Thymus (tissue), 11 donors: ENCODE measurements at regions not wholly inside any gene's neighbourhood (a gene's known extent, or its start where the extent isn't known, plus 50 kb on each side); places are given as distances from the start of the nearest gene placed in this dataset.

Source experiments
- DNase-seq, 9 donors: peaks; one replicate each; pipeline ENCODE4 v3.0.0-alpha.2; 2013; ENCODE audit warnings: low spot score in 9 of 9, low read depth in 6 of 9, missing footprints in 1 of 9
- H3K27ac ChIP-seq, 2 donors: one replicate each; pipeline ENCODE4 v1.5.1; 2013; ENCODE audit warnings: control low read depth in 1 of 2, low read depth in 1 of 2, low read length in 1 of 2, mild to moderate bottlenecking in 1 of 2, moderate library complexity in 1 of 2
- H3K27me3 ChIP-seq, 2 donors: one replicate each; pipeline ENCODE4 v1.5.1; 2013; ENCODE audit warnings: low read length in 1 of 2; ENCODE audit not compliant: control insufficient read depth in 2 of 2, insufficient read depth in 1 of 2
- H3K36me3 ChIP-seq, 2 donors: one replicate each; pipeline ENCODE4 v1.5.1; 2013; ENCODE audit warnings: low read length in 1 of 2, mild to moderate bottlenecking in 1 of 2, moderate library complexity in 1 of 2; ENCODE audit not compliant: control insufficient read depth in 2 of 2, insufficient read depth in 2 of 2
- H3K4me1 ChIP-seq, 2 donors: one replicate each; pipeline ENCODE4 v1.5.1; 2013; ENCODE audit warnings: low read length in 2 of 2; ENCODE audit not compliant: control insufficient read depth in 2 of 2, insufficient read depth in 2 of 2
- H3K4me3 ChIP-seq, 2 donors: one replicate each; pipeline ENCODE4 v1.5.1; 2013; ENCODE audit warnings: low read length in 2 of 2, control low read depth in 1 of 2, mild to moderate bottlenecking in 1 of 2
- H3K9me3 ChIP-seq, 2 donors: one replicate each; pipeline ENCODE4 v1.5.1; 2013; ENCODE audit warnings: low read length in 1 of 2, mild to moderate bottlenecking in 1 of 2; ENCODE audit not compliant: control insufficient read depth in 2 of 2, insufficient read depth in 1 of 2
- WGBS: extraction: QIAGEN DNeasy Blood & Tissue Kit; methylation state at CpG from one replicate; pipeline ENCODE4 v1.1.7; 2013; 5-methylcytosine and 5-hydroxymethylcytosine counted together
- donor health status: healthy.

DNA sequence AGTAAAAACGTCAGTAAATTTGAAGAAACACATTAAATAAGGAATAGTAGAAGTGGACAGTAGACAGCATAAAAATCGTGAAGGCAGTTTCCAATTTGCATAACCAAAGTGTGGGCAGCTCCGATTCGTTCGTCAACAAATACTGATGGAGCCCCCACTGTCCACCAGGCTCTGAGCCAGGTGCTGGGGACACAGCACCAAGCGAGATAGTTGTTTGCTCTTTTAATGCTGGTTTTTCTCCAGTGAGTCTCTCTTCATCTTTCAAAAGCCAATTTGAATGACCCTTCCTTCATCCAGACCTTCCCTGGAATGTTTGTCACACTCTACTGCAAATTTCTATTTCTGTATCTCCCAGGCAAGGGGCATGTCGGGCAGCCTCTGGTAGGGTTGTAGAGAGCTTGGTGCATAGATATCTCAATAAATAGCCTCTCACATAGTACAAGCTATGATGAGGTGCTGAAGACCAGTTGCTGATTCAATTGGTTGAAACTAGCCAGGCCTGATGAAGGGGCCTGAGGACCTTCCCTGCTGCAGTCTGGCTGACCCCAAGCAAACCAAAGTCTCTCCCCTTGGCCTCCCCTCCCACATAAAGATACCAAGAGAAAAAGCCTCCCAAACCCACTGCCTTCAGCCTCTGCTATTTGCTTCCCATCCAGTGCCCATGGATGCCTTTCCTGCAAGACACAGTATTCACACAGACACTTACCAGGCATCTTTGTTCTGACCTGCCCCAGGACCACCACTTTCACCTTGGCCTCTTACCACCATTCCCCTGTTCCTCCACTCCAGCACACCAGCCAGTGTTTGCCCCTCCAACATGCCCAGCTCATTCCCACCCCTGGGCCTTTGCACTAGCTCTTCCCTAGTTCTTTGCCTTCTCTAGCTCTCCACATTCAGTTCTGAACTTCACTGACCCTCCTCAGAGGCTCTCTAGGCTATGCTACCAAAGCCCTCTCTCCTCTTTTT lies 125.2 kb downstream of the CEBPB start:
- H3K4me1 ChIP-seq = peaks cover 0 to 5% of the 10 kb centered on the region in 2 donors
- H3K9me3 ChIP-seq = no peaks in the 10 kb centered on the region
- 94% methylated on average over 7 of the region's 7 CpGs for WGBS
- no peak overlapping the region for H3K4me3 ChIP-seq
- no peaks in the 10 kb centered on the region for H3K27me3 ChIP-seq
- no peaks in the 10 kb centered on the region for H3K36me3 ChIP-seq
- H3K27ac ChIP-seq = no peak overlapping the region
- no peak for DNase-seq

DNA sequence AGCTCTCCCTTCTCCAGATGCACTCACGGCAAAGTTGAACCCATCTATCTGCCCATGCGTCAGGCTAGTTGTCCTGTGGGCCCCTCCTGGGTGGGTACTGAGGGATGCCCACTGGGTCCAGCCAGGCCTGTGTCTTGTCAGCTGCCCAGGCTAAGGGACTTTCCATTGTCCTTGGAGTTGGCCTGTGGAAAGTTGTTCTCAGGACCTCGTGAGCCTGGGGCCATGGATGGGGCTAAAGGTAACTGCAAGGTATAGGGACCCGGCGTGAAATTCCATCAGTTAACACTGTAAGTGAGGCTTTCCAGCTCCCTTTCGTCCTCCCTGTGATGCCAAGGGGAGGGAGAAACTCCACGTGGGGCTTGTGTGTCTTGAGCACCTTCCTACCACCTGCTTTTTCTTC lies 126.5 kb downstream of the CEBPB start:
- Histone ChIP-seq H3K4me3 (no peak overlapping the region), H3K27me3 (no peaks in the 10 kb centered on the region), H3K36me3 (no peaks in the 10 kb centered on the region), H3K4me1 (peaks cover 0 to 7% of the 10 kb centered on the region in 2 donors), H3K27ac (no peak overlapping the region), H3K9me3 (no peaks in the 10 kb centered on the region)
- 92% methylated on average over 7 of the region's 7 CpGs for WGBS
- DNase-seq = no peak

- Histone ChIP-seq H3K27ac (no peak overlapping the region), H3K4me3 (no peak overlapping the region), H3K9me3 (no peaks in the 10 kb centered on the region), H3K36me3 (no peaks in the 10 kb centered on the region), H3K27me3 (no peaks in the 10 kb centered on the region), H3K4me1 (peaks cover 0 to 9% of the 10 kb centered on the region in 2 donors)
- no peak for DNase-seq
- 87% methylated on average over 7 of the region's 7 CpGs for WGBS
These were observed 127.0 kb downstream of the CEBPB start for GRCh38 chr20:50317609-50318008.

DNA sequence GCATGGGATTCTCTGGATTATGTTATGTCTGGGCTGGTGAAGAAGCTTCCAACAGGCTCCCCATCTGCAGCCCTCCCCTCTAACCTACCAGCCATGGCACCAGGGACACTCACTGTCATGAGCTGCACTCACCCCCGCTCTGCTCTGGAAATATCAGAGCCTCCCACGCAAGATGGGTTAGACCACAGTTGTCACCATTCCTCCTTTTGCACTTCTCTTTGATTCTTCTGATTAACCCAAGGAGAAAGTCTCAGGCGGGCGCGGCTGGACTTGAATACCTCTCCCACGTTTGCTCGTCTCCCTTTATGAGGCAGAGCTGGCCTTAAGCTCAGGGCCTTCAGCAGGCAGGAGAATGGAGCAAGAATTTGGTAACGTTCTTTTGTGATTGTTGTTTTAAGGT lies 128.1 kb downstream of the CEBPB start:
- Histone ChIP-seq H3K4me1 (peaks cover 0 to 9% of the 10 kb centered on the region in 2 donors), H3K4me3 (no peak overlapping the region), H3K27me3 (no peaks in the 10 kb centered on the region), H3K36me3 (no peaks in the 10 kb centered on the region), H3K27ac (no peak overlapping the region), H3K9me3 (no peaks in the 10 kb centered on the region)
- WGBS = 94% methylated on average over 8 of the region's 8 CpGs
- no peak for DNase-seq

DNA sequence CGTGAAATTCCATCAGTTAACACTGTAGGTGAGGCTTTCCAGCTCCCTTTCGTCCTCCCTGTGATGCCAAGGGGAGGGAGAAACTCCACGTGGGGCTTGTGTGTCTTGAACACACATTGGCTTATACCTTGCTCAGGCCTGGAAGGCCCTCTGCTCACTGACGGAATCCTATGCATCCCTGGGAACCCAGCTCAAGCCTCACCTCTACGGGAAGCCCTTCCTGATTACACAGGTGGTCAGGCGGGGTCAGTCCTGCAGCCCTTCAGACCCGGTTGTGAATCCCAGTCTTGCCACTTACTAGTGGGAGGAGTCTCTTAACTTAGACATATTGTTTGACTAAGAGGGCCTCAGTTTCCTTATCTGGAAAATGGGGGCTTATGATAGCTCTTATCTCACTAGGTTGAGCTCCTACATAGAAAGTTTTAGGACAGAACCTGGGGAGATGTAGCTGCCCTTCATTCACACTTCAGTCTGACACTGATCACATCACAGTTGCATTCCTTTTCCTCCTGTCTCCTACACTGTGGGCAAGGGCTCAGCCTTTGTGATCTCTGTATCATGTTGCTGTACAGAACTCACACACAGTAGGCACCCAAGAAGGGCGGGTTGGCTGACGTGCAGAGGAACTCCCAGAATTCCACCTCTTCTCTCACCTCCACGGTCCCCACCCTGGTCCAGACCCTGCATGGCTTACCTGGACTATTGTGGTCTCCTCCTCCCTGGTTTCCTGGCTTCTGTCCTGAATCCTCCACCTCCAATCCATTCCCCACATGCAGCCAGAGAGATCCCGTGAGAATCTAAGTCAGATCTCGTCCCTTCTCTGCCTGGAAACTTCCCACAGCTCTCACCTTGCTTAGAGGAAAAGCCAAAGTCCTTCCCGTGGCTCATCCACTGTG lies 129.6 kb downstream of the CEBPB start:
- WGBS = 91% methylated on average over 13 of the region's 13 CpGs
- Histone ChIP-seq H3K4me1 (peaks cover 0 to 9% of the 10 kb centered on the region in 2 donors), H3K27me3 (no peaks in the 10 kb centered on the region), H3K36me3 (no peaks in the 10 kb centered on the region), H3K9me3 (no peaks in the 10 kb centered on the region), H3K4me3 (no peak overlapping the region), H3K27ac (peak overlapping the region in 1 of 2 donors; percentile 21)
- DNase-seq = no peak

DNA sequence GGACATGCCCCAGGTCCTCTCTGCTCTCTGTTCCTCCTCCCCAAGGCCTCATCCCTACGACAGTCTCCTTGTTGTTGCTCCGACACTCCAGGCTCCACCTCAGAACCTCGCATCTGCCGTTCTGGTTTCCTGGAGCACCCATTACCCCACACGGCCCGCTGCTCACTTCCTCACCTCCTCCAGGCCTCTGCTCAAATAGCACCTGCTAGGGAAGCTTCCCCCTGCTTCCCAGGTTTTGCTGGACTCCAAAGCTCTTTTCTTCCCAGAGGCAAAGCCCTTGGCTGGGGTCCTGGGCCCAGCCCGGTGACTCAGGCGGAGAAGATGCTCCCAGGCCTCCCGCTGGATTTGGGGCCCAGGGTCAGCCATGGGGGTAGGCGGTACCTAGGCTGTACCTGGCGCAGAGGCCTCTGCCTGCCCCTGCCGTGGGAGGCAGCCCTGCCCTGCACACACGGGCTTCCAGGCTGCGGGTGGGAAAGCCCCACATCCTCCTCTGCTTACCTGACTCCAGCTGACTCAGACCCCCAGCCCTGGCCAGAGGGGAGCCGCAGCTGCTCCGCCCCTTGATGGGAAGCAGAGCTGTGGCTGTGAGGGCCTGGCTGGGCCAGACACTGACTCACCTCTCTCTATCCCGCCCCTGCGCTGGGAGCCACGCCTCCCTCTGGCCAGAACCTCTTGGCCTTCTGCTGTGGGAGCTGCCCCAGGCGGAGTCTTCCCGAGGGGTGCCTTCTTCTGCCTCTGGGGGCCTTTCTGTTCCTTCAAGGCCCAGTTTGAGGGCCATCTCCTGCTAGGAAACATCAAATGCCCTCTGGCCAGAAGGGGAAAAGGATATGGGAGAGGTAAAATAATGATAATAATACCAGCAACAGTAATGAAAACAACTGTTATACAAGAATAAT lies 130.5 kb downstream of the CEBPB start:
- peak in 1 of 9 donors; percentile 32 for DNase-seq
- Histone ChIP-seq H3K36me3 (no peaks in the 10 kb centered on the region), H3K27ac (peak overlapping the region; percentile 26 to 47), H3K9me3 (no peaks in the 10 kb centered on the region), H3K4me1 (peaks cover 0 to 9% of the 10 kb centered on the region in 2 donors), H3K27me3 (no peaks in the 10 kb centered on the region), H3K4me3 (no peak overlapping the region)
- 78% methylated on average over 21 of the region's 21 CpGs for WGBS

- WGBS = 87% methylated on average over 9 of the region's 9 CpGs
- Histone ChIP-seq H3K27ac (peak overlapping the region; percentile 1 to 10), H3K4me1 (peaks cover 0 to 9% of the 10 kb centered on the region in 2 donors), H3K36me3 (no peaks in the 10 kb centered on the region), H3K4me3 (no peak overlapping the region), H3K9me3 (no peaks in the 10 kb centered on the region), H3K27me3 (no peaks in the 10 kb centered on the region)
- DNase-seq = no peak
These were observed 131.3 kb downstream of the CEBPB start for GRCh38 chr20:50321797-50322480.

- H3K4me3 ChIP-seq = no peak overlapping the region
- WGBS = 96% methylated on average over 5 of the region's 5 CpGs
- H3K36me3 ChIP-seq = no peaks in the 10 kb centered on the region
- no peaks in the 10 kb centered on the region for H3K27me3 ChIP-seq
- no peaks in the 10 kb centered on the region for H3K9me3 ChIP-seq
- no peak for DNase-seq
- peaks cover 0 to 9% of the 10 kb centered on the region in 2 donors for H3K4me1 ChIP-seq
- H3K27ac ChIP-seq = no peak overlapping the region
These were observed 132.1 kb downstream of the CEBPB start for GRCh38 chr20:50322703-50323131.
